PC-9 (cell line): ENCODE measurements at regions not wholly inside any gene's neighbourhood (a gene's known extent, or its start where the extent isn't known, plus 50 kb on each side); places are given as distances from the start of the nearest gene placed in this dataset.

Experiments used
- BruUV-seq: library from RNA; stranded (reverse); fragments of 400-500 nt; replicated peaks from 2 replicates; lab custom pipeline; 2021; lab: Mats Ljungman, UMichigan
- CTCF ChIA-PET: fragments of 300-600 bp; sonication (Branson Sonifier 250); formaldehyde crosslinking; loops from one replicate; lab custom pipeline; 2022; ENCODE audit warnings: antibody characterized with exemption; lab: Charles Lee
- POLR2A ChIA-PET: fragments of 300-600 bp; sonication (Branson Sonifier 250); formaldehyde crosslinking; loops from one replicate; lab custom pipeline; 2022; ENCODE audit warnings: antibody characterized with exemption; ENCODE audit not compliant: unreplicated experiment; lab: Charles Lee
- DNase-seq, 2 experiments: peaks; one replicate each; pipeline versions ENCODE4 v3.0.0 to v3.0.0-alpha.2; 2015 to 2022; ENCODE audit warnings: mixed read lengths in 1 of 2
- H2AFZ ChIP-seq: fragments of 200-600 bp; sonication (generic); 2 replicates; pipeline ENCODE4 v1.8.1; 2017; ENCODE audit warnings: antibody characterized with exemption
- H3F3A ChIP-seq: fragments of 200-600 bp; sonication (generic); 2 replicates; pipeline ENCODE4 v1.8.1; 2017; ENCODE audit warnings: antibody characterized with exemption, mild to moderate bottlenecking, low read depth; ENCODE audit not compliant: insufficient read depth
- H3K27ac ChIP-seq: fragments of 200-600 bp; sonication (generic); 2 replicates; pipeline ENCODE4 v1.6.1; 2016; ENCODE audit warnings: mixed run types
- H3K27me3 ChIP-seq: fragments of 200-600 bp; sonication (generic); 2 replicates; pipeline ENCODE4 v1.6.1; 2016; ENCODE audit warnings: low read depth, mixed run types; ENCODE audit not compliant: insufficient read depth
- H3K36me3 ChIP-seq: fragments of 200-600 bp; sonication (generic); 2 replicates; pipeline ENCODE4 v1.6.1; 2016; ENCODE audit warnings: low read depth, mixed run types
- H3K4me1 ChIP-seq: fragments of 200-600 bp; sonication (generic); replicated peaks from 2 replicates; pipeline ENCODE4 v1.6.1; 2016; ENCODE audit warnings: mixed run types; ENCODE audit not compliant: insufficient read depth
- H3K4me2 ChIP-seq: fragments of 200-600 bp; sonication (generic); 2 replicates; pipeline ENCODE4 v1.6.1; 2017; ENCODE audit warnings: mixed run types
- H3K4me3 ChIP-seq: fragments of 200-600 bp; sonication (generic); 2 replicates; pipeline ENCODE4 v1.6.1; 2016; ENCODE audit warnings: mixed run types
- H3K79me2 ChIP-seq: fragments of 200-600 bp; sonication (generic); 2 replicates; pipeline ENCODE4 v1.6.1; 2017; ENCODE audit warnings: low read depth, mixed run types
- H3K9me2 ChIP-seq: fragments of 200-600 bp; sonication (generic); 2 replicates; pipeline ENCODE4 v1.8.1; 2017; ENCODE audit warnings: mild to moderate bottlenecking; ENCODE audit not compliant: insufficient read depth
- H3K9me3 ChIP-seq: fragments of 200-600 bp; sonication (generic); 2 replicates; pipeline ENCODE4 v1.8.1; 2016; ENCODE audit warnings: low read depth; ENCODE audit not compliant: insufficient read depth
- H4K20me1 ChIP-seq: fragments of 200-600 bp; sonication (generic); 2 replicates; pipeline ENCODE4 v1.8.1; 2017; ENCODE audit not compliant: insufficient read depth
- EZH2 ChIP-seq: fragments of 200-600 bp; sonication (generic); IDR thresholded peaks from 2 replicates; pipeline ENCODE4 v1.8.0; 2017; ENCODE audit warnings: antibody characterized with exemption, low read depth
- intact Hi-C: fragments of 100-400 bp; cut with micrococcal nuclease; formaldehyde crosslinking; loops from one replicate; pipeline ENCODE4 v1.10.0; 2022; ENCODE audit not compliant: unreplicated experiment
- TF ChIP-seq, protein P1 (sequence below): fragments of 200-600 bp; sonication (generic); conservative IDR thresholded peaks from 2 replicates; pipeline ENCODE4 v1.6.1; 2017; ENCODE audit warnings: mixed run types, antibody characterized with exemption, mild to moderate bottlenecking, moderate library complexity

DNA sequence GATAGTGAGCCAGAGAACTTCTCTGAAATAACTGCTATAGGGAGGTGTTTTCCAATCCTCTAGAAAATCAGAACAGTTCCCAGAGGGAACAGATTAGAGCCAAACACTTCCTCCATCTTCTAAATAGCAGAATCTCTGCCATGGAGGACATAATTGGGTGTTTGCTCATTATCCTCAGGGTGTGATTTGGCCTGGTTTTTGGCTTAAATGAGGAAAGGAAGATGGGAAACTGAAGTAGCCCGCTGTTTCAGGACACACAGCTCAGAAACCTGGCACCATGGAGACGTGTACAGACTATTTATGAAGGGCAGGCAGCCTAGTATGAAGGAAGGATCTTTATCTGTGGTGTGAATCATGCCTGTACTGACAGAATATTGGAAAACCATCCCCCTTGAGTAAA, 231.7 kb upstream of the PRKD1 start:
- CTCF ChIA-PET = no interaction called here
- Histone ChIP-seq H3K79me2 (no peaks in the 10 kb centered on the region), H3K27ac (no peak overlapping the region), H3K4me2 (no peak overlapping the region), H3F3A (no peaks in the 10 kb centered on the region), H3K9me2 (no peaks in the 10 kb centered on the region), H3K27me3 (no peaks in the 10 kb centered on the region), H3K4me1 (no peaks in the 10 kb centered on the region), H4K20me1 (no peaks in the 10 kb centered on the region), H2AFZ (no peak overlapping the region), H3K36me3 (no peaks in the 10 kb centered on the region), H3K9me3 (no peaks in the 10 kb centered on the region), H3K4me3 (no peak overlapping the region)
- TF ChIP-seq EZH2 = no peak
- TF ChIP-seq, protein P1, sequence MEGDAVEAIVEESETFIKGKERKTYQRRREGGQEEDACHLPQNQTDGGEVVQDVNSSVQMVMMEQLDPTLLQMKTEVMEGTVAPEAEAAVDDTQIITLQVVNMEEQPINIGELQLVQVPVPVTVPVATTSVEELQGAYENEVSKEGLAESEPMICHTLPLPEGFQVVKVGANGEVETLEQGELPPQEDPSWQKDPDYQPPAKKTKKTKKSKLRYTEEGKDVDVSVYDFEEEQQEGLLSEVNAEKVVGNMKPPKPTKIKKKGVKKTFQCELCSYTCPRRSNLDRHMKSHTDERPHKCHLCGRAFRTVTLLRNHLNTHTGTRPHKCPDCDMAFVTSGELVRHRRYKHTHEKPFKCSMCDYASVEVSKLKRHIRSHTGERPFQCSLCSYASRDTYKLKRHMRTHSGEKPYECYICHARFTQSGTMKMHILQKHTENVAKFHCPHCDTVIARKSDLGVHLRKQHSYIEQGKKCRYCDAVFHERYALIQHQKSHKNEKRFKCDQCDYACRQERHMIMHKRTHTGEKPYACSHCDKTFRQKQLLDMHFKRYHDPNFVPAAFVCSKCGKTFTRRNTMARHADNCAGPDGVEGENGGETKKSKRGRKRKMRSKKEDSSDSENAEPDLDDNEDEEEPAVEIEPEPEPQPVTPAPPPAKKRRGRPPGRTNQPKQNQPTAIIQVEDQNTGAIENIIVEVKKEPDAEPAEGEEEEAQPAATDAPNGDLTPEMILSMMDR = no peak
- no TSS peak for BruUV-seq
- intact Hi-C loops = no loop called here
- POLR2A ChIA-PET = no interaction called here
- no peak for DNase-seq

DNA sequence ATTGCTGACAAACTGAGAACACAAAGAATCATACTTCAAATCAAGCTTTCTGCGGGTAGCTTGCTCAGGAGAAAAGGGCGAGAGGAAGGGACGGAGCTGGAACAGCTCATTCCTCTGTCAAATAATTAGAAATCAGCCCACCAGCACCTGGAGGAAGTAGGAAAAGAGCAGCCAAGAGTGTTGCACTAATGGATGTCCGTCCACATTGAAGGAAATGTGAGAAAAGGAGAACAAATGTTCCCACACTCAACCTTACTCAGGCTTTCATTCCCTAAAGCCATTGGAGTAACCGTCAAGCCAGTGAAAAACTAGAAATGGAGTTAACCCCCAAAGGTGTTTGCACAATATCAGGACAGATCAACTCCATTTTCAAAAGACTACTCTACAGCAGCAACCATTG, 233.0 kb upstream of the PRKD1 start:
- DNase-seq = no peak
- Histone ChIP-seq H3K4me3 (no peak overlapping the region), H3F3A (no peaks in the 10 kb centered on the region), H3K79me2 (no peaks in the 10 kb centered on the region), H2AFZ (no peak overlapping the region), H4K20me1 (no peaks in the 10 kb centered on the region), H3K27me3 (no peaks in the 10 kb centered on the region), H3K4me1 (no peaks in the 10 kb centered on the region), H3K36me3 (no peaks in the 10 kb centered on the region), H3K9me2 (no peaks in the 10 kb centered on the region), H3K9me3 (no peaks in the 10 kb centered on the region), H3K4me2 (no peak overlapping the region), H3K27ac (no peak overlapping the region)
- intact Hi-C loops = no loop called here
- BruUV-seq = no TSS peak
- TF ChIP-seq EZH2 = no peak
- TF ChIP-seq, protein P1 = no peak
- POLR2A ChIA-PET = no interaction called here
- CTCF ChIA-PET = no interaction called here

DNA sequence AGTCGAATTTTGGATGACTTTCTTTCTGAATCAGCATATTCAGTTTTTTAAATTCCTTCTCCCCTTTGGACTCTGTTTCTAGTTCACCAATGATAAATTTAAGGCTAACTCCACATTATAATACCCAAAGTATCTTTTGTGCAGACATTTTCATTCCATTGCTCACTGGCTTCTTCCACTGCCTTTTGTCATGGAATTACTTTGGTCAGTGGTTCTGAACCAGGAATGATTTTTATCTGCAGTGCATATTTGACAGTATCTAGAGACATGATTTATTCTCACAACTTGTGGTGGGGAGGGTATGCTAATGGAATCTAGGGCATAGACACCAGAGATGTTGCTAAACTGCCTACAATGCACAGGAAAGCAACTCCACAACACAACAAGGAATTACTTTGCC, 234.4 kb upstream of the PRKD1 start:
- no TSS peak for BruUV-seq
- Histone ChIP-seq H3K27ac (no peak overlapping the region), H3K27me3 (no peaks in the 10 kb centered on the region), H2AFZ (no peak overlapping the region), H3K9me3 (no peaks in the 10 kb centered on the region), H3K4me2 (no peak overlapping the region), H4K20me1 (no peaks in the 10 kb centered on the region), H3K4me1 (no peaks in the 10 kb centered on the region), H3K9me2 (no peaks in the 10 kb centered on the region), H3K79me2 (no peaks in the 10 kb centered on the region), H3K36me3 (no peaks in the 10 kb centered on the region), H3K4me3 (no peak overlapping the region), H3F3A (no peaks in the 10 kb centered on the region)
- intact Hi-C loops = no loop called here
- DNase-seq = no peak
- TF ChIP-seq EZH2 = no peak
- TF ChIP-seq, protein P1 = no peak
- CTCF ChIA-PET = no interaction called here
- POLR2A ChIA-PET = no interaction called here
